Neural cell (in vitro differentiated cells): ENCODE measurements at regions not wholly inside any gene's neighbourhood (a gene's known extent, or its start where the extent isn't known, plus 50 kb on each side); places are given as distances from the start of the nearest gene placed in this dataset.

Experiments
- RAD21 ChIP-seq: fragments of 450-650 bp; conservative IDR thresholded peaks from 2 replicates; pipeline ENCODE4 v1.6.1; 2014; ENCODE audit warnings: antibody characterized with exemption, mild to moderate bottlenecking, moderate library complexity
- SMC3 ChIP-seq: fragments of 450-650 bp; conservative IDR thresholded peaks from 2 replicates; pipeline ENCODE4 v1.6.1; 2014; ENCODE audit warnings: antibody characterized with exemption, mild to moderate bottlenecking, moderate library complexity; ENCODE audit not compliant: poor library complexity

DNA sequence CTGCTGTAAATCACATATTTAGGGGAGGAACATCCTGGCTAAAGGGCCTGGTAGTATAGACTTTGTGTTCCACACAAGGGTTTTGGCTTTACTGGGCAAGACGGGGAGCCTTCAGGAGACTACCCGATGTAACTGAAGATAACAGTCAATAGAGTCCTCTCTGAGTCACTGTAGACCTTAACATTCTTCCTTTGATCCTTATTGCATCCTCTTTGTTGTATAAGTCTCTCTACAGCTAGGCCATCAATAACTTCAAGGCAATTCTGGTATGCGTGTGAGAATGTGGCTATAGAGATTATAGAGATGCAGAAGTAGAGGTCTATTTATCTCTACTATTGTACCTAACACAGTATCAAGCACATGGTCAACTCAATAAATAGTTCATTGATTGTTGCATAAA lies 67.3 kb upstream of the STK32A start:
- TF ChIP-seq RAD21 (no peak), SMC3 (no peak)
